ENCODE measurements at regions not wholly inside any gene's neighbourhood (a gene's known extent, or its start where the extent isn't known, plus 50 kb on each side); places are given as distances from the start of the nearest gene placed in this dataset.

GRCh38 chr13:67367399-67367798 lies 137.3 kb upstream of the PCDH9 start:
- TF ChIP-seq CTCF (conservative IDR thresholded peaks at IDR 0.05; ENCODE audit: low read depth, low read length) (no peak), EZH2 (IDR thresholded peaks at IDR 0.05; ENCODE audit: borderline replicate concordance, low read depth, low read length, poor library complexity, severe bottlenecking) (no peak)

Measured in A673 (cell line).